C1 segment of cervical spinal cord (tissue), 14 donors: ENCODE measurements at regions not wholly inside any gene's neighbourhood (a gene's known extent, or its start where the extent isn't known, plus 50 kb on each side); places are given as distances from the start of the nearest gene placed in this dataset.
A peak's percentile ranks its signal among the peaks of the same experiment; 100 is the strongest.

ENCODE experiments used
- DNase-seq, 14 donors: peaks; one replicate each; lab custom pipeline; 2025; lab: John Stamatoyannopoulos, UW

DNA sequence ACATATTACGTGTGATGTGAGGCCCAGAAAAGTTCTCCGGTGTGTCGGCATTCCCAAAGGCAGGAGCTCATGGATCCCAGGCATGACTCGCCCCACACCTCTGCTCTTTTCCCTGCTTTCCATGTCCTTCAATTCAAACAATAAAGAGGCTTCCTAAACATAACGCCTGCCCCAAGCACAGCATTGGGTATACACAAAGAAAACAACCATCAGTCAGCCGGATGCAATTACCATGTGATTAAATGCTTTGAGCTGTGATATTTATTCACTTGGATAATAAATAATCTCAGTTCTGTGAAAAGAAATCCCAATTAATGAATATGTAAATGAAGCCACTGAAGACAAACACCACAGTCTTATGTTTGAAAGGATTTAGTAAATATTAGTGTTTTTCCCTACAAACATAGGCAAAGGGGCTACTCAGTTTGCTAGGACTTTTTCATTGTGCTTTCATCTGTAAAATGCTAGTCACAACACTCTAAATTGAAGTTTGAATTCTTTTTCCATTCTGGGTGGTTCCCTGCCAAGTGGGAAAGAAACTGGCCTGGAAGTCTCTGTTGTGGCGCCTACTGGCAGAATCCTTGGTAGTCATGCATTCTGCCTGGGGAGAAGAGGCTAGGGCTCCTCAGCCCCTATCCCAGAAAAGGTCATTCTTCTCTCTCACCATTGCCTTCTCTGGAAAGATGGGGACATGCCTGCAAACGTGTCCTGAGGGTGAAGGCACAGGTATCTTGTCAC is 144.7 kb downstream of the COL6A3 start:
- DNase-seq = peak in 1 of 14 donors; percentile 11

DNA sequence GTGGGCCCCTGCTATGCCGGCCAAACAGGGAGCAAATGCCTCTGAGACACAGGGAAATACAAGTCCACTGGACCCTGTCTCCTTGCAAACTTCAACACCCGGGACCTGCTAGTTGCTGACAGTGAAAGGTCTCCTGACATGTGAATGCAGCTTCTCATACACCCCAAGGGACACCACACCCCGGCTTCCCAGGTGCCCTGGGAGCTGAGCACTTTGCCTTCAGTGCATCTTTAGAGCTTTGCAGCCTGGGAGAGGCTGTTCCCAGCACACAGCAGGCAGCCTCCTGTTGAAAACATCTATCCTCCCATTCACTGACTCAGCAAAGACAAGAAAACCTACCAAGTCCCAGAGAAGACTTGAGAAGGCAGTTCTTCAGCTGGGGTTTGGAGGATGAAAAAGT is 143.4 kb downstream of the COL6A3 start:
- no peak for DNase-seq

DNA sequence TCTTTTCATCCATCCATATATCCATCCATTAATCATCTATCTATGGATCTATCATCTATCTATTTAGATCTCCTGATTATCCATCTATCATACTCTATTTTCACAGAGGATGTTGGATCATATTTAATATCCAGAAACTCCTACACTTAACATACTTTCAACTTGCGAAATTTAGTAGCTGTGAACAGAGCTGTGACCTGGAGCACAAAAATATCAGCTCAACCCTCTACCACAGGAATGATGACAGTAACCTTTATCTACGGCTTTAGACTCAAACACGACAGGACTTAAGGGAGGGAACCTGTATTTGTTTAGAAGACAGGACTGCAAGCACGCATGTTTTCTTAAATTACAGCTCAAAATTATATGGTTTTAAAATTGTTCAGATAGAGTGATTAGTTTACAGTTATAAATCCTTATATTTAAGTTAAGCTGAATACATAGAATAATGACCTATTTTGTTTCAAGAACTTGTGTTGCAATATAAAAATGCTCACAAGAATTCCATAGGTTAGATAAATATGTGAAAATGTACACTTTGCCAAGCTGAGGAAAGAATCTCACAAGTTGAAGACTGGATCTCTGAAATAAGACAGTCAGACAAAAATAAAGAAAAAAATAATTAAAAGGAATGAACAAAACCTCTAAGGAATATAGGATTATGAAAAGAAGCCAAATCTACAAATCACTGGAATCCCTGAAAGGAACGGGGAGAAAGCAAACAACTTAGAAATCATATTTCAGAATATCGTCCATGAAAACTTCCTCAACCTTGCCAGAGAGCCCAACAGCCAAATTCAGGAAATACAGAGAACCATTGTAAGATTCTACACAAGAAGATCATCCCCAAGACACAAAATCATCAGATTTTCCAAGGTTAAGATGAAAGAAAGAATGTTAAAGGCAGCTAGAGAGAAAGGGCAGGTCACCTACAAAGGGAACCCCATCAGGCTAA is 142.0 kb downstream of the COL6A3 start:
- DNase-seq = no peak
